NCI-H82 treated with DMSO at 0.1 percent for 48 hours (cell line): ENCODE measurements at regions not wholly inside any gene's neighbourhood (a gene's known extent, or its start where the extent isn't known, plus 50 kb on each side); places are given as distances from the start of the nearest gene placed in this dataset.
"Not testable (repeated sequence)": the region's sequence is repeated elsewhere in the genome, so short reads cannot be mapped to it uniquely, and the experiment has no call there.

Experiments
- DNase-seq: peaks from one replicate; lab custom pipeline; 2025; ENCODE audit not compliant: unreplicated experiment; lab: John Stamatoyannopoulos, UW

DNA sequence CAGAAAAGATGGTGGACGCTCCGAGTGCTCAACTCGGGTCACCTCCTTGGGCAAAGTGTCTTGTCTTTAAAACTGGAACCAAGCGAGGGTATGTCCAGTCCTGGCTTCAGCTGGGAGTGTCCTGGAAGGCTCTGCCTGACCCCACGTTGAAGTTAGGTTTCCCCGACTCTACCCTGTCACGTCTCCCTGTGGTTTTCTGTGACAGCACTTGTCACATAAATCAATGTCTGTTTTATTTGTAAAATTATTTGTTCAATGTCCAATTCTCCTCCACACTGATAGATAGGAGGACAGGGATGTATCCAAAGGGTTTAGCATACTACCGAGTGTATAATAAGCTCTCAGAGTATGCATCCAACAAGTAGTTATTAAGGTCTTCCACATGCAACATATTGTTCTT lies 197.7 kb upstream of the IRF2BP2 start:
- not testable (repeated sequence) for DNase-seq

DNA sequence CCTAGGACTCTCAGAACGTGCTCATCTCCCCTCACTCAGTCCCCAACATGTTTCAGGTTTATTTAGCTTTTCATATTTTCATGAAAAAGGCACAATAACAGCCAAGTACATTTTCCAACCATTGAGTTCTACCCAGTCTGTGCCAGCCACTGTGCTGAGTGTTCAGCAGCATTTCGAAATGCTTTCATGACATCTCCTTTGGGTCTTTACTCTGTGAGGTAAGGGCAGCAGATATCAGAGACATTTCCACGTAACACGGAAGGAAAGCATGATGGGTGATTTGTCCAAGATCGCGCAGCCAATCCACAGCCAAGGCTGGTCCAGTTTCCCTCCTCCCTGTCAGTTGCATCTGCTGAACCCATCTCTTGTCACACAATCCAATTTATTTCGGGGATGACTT lies 192.6 kb upstream of the IRF2BP2 start:
- DNase-seq: not testable (repeated sequence)

DNA sequence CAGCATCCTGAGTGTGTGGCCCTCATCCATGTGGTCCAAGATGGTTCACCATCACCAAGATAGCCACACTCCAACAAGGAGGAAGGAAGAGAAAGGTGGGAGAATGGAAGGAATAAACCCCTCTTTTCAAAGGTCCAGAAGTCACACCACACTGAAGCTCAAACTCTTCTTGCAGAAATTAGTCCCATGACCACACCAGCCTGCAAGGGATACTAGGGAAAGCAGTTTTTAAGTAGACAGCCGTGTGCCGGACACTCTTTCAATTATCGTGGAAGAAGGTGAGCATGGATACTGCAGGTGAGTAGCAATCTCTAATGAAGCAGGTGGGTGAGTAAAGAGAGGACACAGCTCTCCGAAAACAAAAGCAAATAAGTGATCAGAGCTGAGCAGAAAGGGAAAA lies 191.7 kb upstream of the IRF2BP2 start:
- not testable (repeated sequence) for DNase-seq

DNA sequence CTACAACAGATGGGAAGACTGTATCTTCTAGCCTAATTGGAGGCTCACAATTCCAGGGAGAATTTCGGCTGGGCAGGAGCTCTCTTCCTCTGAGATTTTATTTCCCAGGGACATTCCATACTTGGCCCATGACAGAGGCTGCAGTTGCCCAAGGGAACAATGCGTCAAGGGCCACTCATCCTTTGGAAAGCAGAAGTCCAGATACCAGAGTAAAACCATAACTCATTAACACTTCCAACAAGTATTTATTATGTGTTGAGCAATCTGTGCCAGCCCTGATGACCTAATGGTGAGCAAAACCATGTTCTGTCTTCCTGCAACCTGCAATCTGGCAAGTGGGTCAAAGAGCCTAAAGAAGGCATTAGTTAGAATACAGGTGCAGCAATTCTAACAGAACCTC lies 191.2 kb upstream of the IRF2BP2 start:
- not testable (repeated sequence) for DNase-seq

DNA sequence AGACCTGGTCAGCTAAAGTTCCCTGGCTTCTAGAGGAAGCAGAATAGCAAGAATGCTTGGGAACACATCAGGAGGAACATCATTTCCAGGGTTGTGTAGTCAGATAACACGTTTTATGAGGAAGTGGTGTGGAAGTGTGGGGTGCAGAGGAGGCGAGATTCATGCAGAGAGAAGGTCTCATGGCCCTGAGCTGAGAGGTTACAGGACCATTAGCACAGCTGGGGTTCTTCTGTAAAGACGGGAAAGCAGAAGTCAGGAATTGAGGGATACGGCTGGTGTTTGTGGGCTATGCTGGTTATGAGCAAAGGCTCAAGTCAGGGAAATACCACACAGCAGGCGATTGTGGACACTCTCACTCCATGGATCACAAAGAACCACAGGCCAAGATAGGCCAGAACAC lies 190.6 kb upstream of the IRF2BP2 start:
- DNase-seq: not testable (repeated sequence)

DNA sequence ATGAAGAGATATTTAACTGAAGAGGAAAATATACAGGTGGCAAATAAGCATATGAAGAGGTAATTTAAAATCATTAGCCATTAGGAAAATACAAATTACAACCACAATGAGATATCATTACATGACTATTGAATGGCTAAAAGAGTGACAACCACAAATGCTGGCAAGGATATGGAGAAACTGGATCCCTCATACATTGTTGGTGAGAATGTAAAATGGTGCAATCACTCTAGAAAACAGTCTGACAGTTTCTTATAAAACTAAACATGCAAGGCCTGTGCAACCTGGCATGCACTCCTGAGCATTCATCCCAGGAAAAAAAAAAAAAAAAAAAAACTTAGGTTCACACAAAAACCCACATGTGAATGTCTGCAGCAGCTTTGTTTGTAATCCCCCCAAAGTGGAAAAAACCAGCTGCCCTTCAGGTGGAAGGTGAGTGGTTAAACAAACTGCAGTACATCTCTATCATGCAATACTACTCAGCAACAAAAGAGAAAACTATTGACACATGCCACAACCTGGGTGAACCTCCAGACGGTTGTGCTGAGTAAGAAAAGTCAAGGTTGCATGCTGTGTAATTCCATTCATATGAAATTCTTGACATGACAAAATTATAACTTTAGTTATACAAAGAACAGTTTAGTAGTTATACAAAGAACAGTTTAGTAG lies 189.2 kb upstream of the IRF2BP2 start:
- not testable (repeated sequence) for DNase-seq

DNA sequence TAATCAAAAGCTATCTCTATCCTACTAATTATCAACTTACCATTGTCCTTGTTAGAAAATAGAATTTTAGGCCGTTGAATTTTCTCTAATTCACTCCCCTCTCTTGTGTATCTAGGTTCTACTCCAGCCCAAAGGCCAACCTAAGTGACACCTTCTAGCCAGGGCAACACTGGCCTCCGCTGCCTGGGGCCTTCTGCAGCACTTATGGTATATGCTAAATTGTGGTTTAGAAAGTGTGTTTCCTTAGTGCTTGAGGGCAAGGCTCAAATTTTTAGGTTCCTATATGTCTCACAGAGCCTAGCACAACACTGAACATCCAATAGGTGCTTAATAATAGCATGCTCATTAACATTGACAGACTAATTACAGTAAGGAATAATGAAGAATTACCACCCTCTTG lies 187.2 kb upstream of the IRF2BP2 start:
- DNase-seq: not testable (repeated sequence)

DNA sequence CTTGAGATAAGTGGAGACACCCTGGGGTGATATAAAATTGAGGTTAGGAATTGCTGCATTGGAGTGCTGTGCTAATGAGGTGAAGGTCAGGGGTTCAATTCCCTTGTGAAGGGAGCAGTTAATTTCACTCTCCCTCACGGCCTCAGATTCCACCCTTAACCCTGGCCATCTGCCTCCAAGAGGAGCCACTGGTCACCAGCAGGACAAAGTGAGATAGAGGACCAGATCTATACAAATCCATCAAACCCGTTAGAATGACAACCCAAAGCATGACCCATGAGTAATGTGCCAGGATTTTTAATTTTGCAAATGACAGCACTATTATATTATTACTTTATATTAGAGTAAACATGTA lies 186.4 kb upstream of the IRF2BP2 start:
- DNase-seq: not testable (repeated sequence)

DNA sequence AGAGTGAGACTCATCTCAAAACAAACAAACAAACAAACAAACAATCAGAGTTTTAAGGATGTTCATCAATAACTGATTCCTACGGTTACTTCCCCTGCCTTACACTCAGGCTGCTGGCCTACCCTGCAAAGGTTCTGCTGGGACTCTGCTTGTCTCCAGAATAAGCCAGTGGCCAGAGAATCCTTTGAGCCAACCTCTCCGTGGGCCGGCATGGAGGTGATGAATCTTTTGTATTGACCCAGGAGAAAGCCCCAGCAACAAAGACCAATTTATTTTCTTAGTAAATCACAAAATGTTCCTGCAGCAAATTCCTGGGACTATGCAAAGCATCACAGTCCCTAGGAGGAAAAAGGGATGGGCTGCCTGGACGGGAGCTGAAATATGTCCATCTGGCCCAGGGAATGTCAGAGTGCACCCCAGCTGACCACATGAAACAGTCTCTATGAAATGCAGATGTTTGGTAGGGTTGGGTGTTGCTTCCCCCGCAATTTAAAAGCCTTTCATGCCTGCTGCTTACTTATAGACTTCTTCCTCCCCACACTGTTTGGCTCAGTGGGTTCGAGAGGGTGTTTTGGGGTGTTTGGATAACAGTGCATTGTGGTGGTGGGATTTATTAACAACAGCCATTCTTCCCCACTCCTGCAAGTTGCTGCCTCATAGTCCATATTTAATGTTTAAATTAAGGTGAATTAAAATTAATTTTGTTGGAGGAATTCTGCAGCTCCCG lies 185.9 kb upstream of the IRF2BP2 start:
- DNase-seq: not testable (repeated sequence)

DNA sequence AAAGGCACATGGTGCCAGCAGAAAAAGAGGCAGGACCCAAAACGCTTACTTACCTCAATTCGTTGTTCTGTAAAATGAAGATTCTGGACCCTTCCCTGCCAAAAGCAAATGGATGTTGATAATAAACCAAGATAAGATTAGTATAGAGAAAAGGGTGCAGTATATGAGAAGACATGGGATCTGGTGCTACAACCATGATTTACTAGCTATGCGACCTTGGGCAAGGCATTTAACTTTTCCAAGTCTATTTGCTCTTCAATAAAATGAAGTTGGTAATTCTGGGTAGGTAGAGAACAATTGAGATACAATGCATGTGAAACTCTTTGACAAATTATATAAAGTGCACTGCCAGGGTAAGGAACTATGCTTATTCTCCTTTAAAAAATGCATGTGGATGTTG lies 185.0 kb upstream of the IRF2BP2 start:
- not testable (repeated sequence) for DNase-seq

DNA sequence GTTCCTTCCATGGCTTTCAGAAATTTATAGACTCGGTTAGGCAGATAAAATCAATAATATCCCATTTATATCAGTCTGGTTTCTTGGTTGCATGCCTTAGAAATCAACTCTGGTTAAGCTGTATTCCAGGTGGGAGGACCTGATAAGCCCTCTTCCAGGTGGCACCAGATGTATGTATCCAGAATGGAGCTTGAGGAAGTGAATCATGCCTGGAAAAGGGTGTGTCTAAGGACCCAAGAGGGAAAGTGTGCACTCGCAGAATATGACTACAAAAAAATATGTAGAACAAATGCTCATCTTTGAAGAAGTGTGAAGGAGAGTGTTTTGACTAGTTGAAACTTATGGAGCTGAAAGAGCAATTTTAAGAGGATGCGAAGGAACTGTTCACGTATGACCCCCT lies 184.5 kb upstream of the IRF2BP2 start:
- DNase-seq: not testable (repeated sequence)

DNA sequence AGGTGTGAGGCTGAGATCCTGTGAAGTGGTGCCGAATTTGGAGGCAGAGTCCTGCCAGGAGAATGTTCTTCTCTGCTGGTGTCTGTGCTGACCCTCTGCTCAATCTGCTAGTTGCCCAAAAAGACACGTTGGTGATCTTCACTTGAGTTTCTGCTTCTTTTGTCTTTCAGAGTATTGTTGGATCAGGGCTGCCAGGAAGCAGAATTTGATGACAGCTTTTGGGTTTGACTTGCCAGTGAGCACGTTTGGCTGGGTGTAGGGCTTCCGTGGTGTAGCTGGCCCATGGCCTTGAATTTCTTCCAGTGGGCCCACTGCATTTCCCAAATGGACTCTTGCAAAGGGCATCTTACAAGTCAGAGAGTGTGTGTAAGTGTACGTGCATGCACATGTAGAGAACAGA lies 183.9 kb upstream of the IRF2BP2 start:
- DNase-seq: not testable (repeated sequence)

DNA sequence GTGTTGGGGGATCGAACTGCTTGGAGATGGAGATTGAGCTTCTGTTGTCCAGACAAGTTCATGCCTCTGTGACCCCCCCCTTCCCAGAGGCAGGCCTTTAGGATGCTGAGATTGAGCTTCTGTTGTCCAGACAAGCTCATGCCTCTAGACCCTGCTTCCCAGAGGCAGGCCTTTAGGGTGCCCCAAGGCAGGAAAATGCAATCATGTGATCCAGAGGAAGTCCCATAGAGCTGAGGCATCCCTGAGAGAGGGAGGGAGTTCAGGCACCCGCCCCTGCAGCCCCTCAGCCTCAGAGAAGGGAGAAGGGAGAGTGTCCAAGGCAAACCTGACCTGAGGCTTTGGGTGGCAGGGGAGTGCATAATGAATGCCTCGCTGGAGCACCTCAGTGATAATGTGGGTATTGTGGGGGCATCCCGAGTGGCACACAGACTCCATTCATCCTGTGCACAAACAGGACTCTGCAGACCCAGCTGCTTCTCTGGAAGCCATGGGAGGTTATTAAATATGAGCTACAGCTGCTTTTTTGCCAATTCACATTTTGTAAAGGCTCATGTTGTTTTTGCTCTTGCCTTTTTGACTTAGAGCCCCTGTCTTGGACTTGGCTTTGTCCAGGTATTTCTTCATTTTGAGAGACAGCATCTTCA lies 182.4 kb upstream of the IRF2BP2 start:
- DNase-seq: not testable (repeated sequence)

DNA sequence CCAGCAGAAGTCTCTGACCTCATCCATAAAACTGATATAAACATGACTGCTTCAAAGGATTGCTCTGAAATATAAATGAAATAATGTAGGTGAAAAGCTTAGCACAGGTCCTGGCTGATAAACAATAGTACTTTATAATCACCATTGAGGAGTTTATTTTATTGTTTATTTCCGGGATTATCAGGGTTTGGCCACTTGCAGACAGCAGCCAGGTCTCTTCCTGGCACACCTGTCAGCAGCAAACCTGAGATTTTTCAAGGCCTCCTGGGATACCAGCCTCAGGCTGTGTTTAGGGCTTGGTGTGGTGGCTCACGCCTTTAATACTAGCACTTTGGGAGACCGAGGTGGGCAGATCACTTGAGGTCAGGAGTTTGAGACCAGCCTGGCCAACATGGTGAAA lies 181.6 kb upstream of the IRF2BP2 start:
- not testable (repeated sequence) for DNase-seq

DNA sequence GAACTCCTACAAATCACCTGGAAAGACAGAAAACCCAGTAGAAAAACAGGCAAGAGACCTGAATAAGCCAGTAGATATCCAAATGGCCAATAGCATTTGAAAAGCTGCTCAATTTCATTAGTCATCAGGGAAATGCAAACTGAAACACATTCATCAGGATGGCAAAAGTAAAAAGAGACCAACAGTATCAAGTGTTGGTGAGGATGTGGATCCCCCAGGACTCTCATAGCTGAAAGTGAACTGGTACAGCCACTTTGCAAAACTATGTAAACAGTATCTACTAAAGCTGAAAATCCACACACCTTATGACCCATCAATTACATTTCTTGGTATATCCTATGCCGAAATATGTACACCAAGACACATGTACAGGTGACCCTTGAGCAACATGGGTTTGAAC lies 180.4 kb upstream of the IRF2BP2 start:
- not testable (repeated sequence) for DNase-seq

DNA sequence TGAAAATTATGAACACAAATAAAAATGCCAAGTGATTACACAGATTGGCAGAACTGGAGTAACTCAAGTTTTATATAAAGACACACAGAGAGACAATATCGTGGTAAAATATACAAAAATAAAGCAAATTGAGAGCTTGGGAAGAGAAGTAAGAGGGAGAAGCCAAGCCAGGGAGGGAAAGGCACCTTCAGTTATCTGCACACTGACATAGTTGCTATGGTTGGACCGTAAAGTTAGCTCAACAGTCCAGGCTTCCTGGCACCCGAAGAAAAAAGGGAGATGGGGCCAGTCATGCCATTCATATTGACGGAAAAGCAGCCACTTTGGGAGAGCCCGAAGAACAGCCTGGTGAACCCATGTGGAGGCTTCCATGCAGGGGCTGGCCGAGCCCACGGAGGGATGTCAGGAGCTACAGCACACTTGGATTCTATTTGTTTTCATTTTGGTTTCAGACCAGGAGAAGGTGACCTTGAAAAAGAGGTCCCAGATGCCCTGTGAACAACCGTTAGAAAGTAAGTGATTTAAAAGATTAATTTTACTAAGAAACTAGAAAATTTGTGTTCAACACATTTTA lies 177.1 kb upstream of the IRF2BP2 start:
- DNase-seq: not testable (repeated sequence)

DNA sequence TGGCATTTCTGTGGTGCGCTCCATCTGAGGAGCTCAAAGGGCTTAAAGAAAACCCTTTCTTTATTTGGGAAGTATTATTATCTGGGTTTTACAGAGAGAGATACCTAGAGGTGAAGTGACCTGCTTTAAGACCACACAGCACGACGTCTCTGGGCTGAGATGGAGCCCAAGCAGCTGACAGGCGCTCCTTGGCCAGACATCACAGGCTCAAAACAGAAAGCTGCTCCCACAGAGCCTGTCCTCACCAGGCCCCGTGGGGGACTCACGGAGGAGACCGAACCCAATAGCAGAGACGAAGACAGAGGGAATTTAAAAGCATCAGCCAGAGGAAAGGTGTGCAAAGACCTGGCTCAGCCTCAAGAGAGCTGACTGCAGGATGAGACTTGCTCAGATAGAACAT lies 175.9 kb upstream of the IRF2BP2 start:
- DNase-seq: not testable (repeated sequence)

DNA sequence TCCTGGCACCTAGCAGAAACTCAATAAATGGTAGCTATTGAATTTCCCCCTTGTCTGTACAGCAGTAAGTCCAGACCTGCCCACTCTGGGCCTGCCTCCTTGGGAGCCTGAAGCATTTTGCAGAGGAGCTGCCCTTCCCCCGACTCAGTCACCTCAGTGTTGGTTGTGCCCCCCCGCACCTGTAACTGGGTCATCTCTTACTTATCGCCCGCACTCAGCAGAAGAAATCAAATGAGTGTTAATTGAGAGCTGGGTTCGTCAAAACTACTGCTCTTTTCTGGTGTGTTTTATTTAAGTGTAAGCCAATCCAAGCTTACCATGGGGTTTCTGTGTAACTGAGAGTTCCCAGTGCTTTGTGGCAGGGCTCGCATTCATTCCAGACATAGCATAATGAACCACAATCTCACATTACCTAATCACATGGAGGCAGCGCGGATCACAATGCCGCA lies 175.5 kb upstream of the IRF2BP2 start:
- DNase-seq: not testable (repeated sequence)

DNA sequence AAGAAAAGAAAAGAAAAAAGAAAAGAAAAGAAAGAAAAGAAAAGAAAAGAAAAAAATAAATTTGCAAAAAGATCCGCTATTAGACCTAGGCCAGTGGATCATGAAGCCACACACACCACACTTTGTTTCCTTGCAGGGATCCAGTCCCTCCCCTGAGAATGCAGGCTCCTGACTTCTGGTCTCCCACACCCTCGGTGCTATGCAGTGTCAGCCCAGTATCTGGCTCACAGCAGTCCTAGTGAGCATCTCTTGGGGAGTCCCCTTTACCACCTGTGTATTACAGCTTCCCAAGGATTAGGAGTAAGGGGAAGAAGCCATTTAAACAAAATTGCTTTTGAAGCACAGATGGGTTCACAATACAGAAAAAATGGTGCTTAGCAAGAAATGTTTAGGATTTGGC lies 174.1 kb upstream of the IRF2BP2 start:
- DNase-seq: not testable (repeated sequence)

DNA sequence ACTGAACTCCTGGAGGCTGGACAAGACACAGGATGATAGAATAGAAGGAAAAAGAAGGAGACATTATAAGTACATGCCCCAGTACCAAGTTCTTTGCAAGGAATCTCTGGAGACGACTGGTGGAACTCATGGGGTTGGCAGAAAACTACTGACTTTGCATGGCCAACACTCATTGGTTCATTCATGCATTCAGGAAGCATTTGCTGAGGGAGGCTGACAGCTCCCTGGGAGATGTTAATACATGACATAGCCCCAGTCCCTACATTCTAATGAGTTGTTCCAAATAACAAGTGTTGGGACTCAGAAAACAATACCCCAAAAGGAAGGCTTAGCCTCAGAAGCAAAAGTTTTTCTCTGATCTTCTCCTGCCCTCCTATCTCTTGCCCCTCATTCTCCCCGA lies 172.8 kb upstream of the IRF2BP2 start:
- no peak for DNase-seq

DNA sequence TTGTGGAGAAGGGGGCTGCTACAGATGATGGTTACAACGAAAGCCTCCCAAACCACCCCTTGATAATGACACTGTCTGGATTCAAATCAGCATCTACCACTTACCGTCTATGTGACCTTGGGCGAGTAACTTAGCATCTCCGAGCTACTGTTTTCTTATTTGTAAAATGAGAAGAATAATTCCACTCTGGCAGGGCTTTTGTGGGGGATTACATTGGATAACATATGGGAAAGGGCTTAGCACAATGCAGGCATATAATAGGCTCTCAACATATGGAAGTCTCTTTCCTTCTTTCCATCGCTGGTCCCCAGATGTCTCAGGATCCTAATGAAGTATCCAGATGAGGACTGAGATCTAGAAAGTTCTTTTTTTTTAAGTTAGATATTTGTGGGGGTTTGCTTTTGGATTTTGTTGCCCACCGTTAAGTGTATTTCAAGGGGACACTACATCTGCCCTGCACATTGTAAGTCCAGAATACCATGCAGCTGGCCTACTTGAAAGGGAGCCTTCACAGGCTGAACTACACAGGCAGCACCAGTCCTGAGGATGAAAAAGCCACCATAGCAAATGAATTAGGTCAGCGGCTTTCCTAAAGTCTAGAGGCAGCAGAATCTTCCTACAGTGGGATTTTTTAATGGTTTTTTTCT lies 172.2 kb upstream of the IRF2BP2 start:
- DNase-seq: peak; percentile 100
